ENCODE measurements at regions not wholly inside any gene's neighbourhood (a gene's known extent, or its start where the extent isn't known, plus 50 kb on each side); places are given as distances from the start of the nearest gene placed in this dataset.

GRCh38 chr18:55830544-55830943 lies 242.6 kb upstream of the TCF4 start:
- Histone ChIP-seq H3K9me3 (no peaks in the 10 kb centered on the region), H3K4me1 (no peaks in the 10 kb centered on the region), H3K36me3 (no peaks in the 10 kb centered on the region), H3K27me3 (no peaks in the 10 kb centered on the region), H3K27ac (replicated peaks in 1 of 4) (no peak overlapping the region), H3K4me3 (no peak overlapping the region)
- 91% methylated on average over 10 of the region's 10 CpGs for WGBS
- DNase-seq (ENCODE audit: extremely low spot score): no peak
- intact Hi-C loops (cut with DNase I): no loop called here
- TF ChIP-seq POLR2A (IDR thresholded peaks at IDR 0.05; ENCODE audit: low read depth): no peak
- no peak for TF ChIP-seq EP300 (IDR thresholded peaks at IDR 0.05)
- no peak for TF ChIP-seq CTCF (IDR thresholded peaks at IDR 0.05)
- TF ChIP-seq POLR2AphosphoS5 (IDR thresholded peaks at IDR 0.05): no peak

- intact Hi-C loops (cut with DNase I): no loop called here
- no peak for DNase-seq (ENCODE audit: extremely low spot score)
- 73% methylated on average over 2 of the region's 2 CpGs for WGBS
- TF ChIP-seq POLR2A (IDR thresholded peaks at IDR 0.05; ENCODE audit: low read depth): no peak
- no peak for TF ChIP-seq POLR2AphosphoS5 (IDR thresholded peaks at IDR 0.05)
- no peak for TF ChIP-seq CTCF (IDR thresholded peaks at IDR 0.05)
- TF ChIP-seq EP300 (IDR thresholded peaks at IDR 0.05): no peak
- no peak overlapping the region for H3K27ac ChIP-seq (replicated peaks in 1 of 4)
- no peaks in the 10 kb centered on the region for H3K27me3 ChIP-seq
- H3K4me1 ChIP-seq: no peaks in the 10 kb centered on the region
- H3K9me3 ChIP-seq: no peaks in the 10 kb centered on the region
- no peak overlapping the region for H3K4me3 ChIP-seq
- no peaks in the 10 kb centered on the region for H3K36me3 ChIP-seq
Observed at GRCh38 chr18:55821219-55821618, 233.2 kb upstream of the TCF4 start.

GRCh38 chr18:55819448-55819847 lies 231.5 kb upstream of the TCF4 start:
- intact Hi-C loops (cut with DNase I): no loop called here
- no peaks in the 10 kb centered on the region for H3K4me1 ChIP-seq
- TF ChIP-seq POLR2A (IDR thresholded peaks at IDR 0.05; ENCODE audit: low read depth): no peak
- TF ChIP-seq CTCF (IDR thresholded peaks at IDR 0.05): no peak
- TF ChIP-seq POLR2AphosphoS5 (IDR thresholded peaks at IDR 0.05): no peak
- no peak for TF ChIP-seq EP300 (IDR thresholded peaks at IDR 0.05)
- DNase-seq (ENCODE audit: extremely low spot score): no peak
- H3K36me3 ChIP-seq: no peaks in the 10 kb centered on the region
- H3K4me3 ChIP-seq: no peak overlapping the region
- WGBS: 93% methylated on average over 3 of the region's 3 CpGs
- H3K27me3 ChIP-seq: no peaks in the 10 kb centered on the region
- H3K27ac ChIP-seq (replicated peaks in 1 of 4): no peak overlapping the region
- no peaks in the 10 kb centered on the region for H3K9me3 ChIP-seq

GRCh38 chr18:55818284-55818683 lies 230.3 kb upstream of the TCF4 start:
- H3K4me3 ChIP-seq: no peak overlapping the region
- intact Hi-C loops (cut with DNase I): no loop called here
- TF ChIP-seq EP300 (IDR thresholded peaks at IDR 0.05) (no peak), POLR2AphosphoS5 (IDR thresholded peaks at IDR 0.05) (no peak), CTCF (IDR thresholded peaks at IDR 0.05) (no peak), POLR2A (IDR thresholded peaks at IDR 0.05; ENCODE audit: low read depth) (no peak)
- no peaks in the 10 kb centered on the region for H3K9me3 ChIP-seq
- no peaks in the 10 kb centered on the region for H3K27me3 ChIP-seq
- no peak for DNase-seq (ENCODE audit: extremely low spot score)
- no peaks in the 10 kb centered on the region for H3K36me3 ChIP-seq
- H3K4me1 ChIP-seq: no peaks in the 10 kb centered on the region
- no peak overlapping the region for H3K27ac ChIP-seq (replicated peaks in 1 of 4)
- 87% methylated on average over 1 of the region's 1 CpG for whole genome bisulfite sequencing

- intact Hi-C loops (cut with DNase I): no loop called here
- no peak for TF ChIP-seq POLR2A (IDR thresholded peaks at IDR 0.05; ENCODE audit: low read depth)
- TF ChIP-seq POLR2AphosphoS5 (IDR thresholded peaks at IDR 0.05): no peak
- TF ChIP-seq CTCF (IDR thresholded peaks at IDR 0.05): no peak
- TF ChIP-seq EP300 (IDR thresholded peaks at IDR 0.05): no peak
Observed at GRCh38 chr18:55811925-55812324, 223.9 kb upstream of the TCF4 start.

More at GRCh38 chr18:55811925-55812324, 223.9 kb upstream of the TCF4 start:
- no peaks in the 10 kb centered on the region for H3K9me3 ChIP-seq
- no peak overlapping the region for H3K4me3 ChIP-seq
- no peak overlapping the region for H3K27ac ChIP-seq (replicated peaks in 1 of 4)
- H3K36me3 ChIP-seq: no peaks in the 10 kb centered on the region
- H3K4me1 ChIP-seq: no peaks in the 10 kb centered on the region
- H3K27me3 ChIP-seq: no peaks in the 10 kb centered on the region
- DNase-seq (ENCODE audit: extremely low spot score): no peak
- WGBS: 67% methylated on average over 3 of the region's 3 CpGs
